Neural cell (in vitro differentiated cells): ENCODE measurements at regions not wholly inside any gene's neighbourhood (a gene's known extent, or its start where the extent isn't known, plus 50 kb on each side); places are given as distances from the start of the nearest gene placed in this dataset.

ENCODE experiments used
- EP300 ChIP-seq: fragments of 450-650 bp; conservative IDR thresholded peaks from 2 replicates; pipeline ENCODE4 v1.6.1; 2014; ENCODE audit warnings: antibody characterized with exemption, mild to moderate bottlenecking, moderate library complexity; ENCODE audit not compliant: poor library complexity, severe bottlenecking
- EZH2 ChIP-seq: fragments of 200-600, 300-800 bp; shearing (Covaris generic), sonication (generic); IDR thresholded peaks from 2 replicates; pipeline ENCODE4 v1.6.1; 2014; ENCODE audit warnings: antibody characterized with exemption, low read length, borderline replicate concordance, mild to moderate bottlenecking; ENCODE audit not compliant: insufficient read depth, poor library complexity, severe bottlenecking
- MXI1 ChIP-seq: fragments of 450-650 bp; conservative IDR thresholded peaks from 2 replicates; pipeline ENCODE4 v1.6.1; 2014; ENCODE audit warnings: antibody characterized with exemption, mild to moderate bottlenecking; ENCODE audit not compliant: poor library complexity, severe bottlenecking
- POLR2AphosphoS5 ChIP-seq: IDR thresholded peaks from 2 replicates; pipeline ENCODE4 v1.6.1; 2012
- RAD21 ChIP-seq: fragments of 450-650 bp; conservative IDR thresholded peaks from 2 replicates; pipeline ENCODE4 v1.6.1; 2014; ENCODE audit warnings: antibody characterized with exemption, mild to moderate bottlenecking, moderate library complexity
- SMC3 ChIP-seq: fragments of 450-650 bp; conservative IDR thresholded peaks from 2 replicates; pipeline ENCODE4 v1.6.1; 2014; ENCODE audit warnings: antibody characterized with exemption, mild to moderate bottlenecking, moderate library complexity; ENCODE audit not compliant: poor library complexity
- TAF1 ChIP-seq: IDR thresholded peaks from 2 replicates; pipeline ENCODE4 v1.6.1; 2012; ENCODE audit warnings: low read depth
- TF ChIP-seq, protein P1 (sequence below): fragments of 450-650 bp; IDR thresholded peaks from 2 replicates; pipeline ENCODE4 v1.5.1; 2014; ENCODE audit warnings: antibody characterized with exemption, mild to moderate bottlenecking, moderate library complexity; ENCODE audit not compliant: poor library complexity, severe bottlenecking
- TF ChIP-seq, protein P2 (sequence below): IDR thresholded peaks from 2 replicates; pipeline ENCODE4 v1.6.1; 2012; ENCODE audit warnings: borderline replicate concordance

DNA sequence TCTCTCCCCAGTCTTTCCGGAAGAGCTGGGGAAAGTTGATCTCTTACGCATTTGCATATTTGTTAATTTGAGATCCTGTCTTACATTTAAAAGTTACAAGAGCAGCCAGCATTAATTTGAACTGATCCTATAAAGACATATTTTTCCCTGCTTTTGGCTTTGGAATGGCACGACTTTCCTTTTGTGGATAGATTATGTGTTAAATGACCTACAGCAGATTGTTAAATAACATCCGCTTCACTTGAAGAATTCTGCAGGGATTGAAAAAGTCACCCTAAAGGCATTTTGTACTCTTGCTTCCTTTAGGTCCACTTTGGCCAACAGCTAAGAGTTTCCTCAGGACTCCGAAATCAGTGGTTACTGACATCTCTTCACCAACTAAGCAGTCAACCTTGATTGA, 334.0 kb downstream of the TBC1D4 start:
- TF ChIP-seq, protein P1, sequence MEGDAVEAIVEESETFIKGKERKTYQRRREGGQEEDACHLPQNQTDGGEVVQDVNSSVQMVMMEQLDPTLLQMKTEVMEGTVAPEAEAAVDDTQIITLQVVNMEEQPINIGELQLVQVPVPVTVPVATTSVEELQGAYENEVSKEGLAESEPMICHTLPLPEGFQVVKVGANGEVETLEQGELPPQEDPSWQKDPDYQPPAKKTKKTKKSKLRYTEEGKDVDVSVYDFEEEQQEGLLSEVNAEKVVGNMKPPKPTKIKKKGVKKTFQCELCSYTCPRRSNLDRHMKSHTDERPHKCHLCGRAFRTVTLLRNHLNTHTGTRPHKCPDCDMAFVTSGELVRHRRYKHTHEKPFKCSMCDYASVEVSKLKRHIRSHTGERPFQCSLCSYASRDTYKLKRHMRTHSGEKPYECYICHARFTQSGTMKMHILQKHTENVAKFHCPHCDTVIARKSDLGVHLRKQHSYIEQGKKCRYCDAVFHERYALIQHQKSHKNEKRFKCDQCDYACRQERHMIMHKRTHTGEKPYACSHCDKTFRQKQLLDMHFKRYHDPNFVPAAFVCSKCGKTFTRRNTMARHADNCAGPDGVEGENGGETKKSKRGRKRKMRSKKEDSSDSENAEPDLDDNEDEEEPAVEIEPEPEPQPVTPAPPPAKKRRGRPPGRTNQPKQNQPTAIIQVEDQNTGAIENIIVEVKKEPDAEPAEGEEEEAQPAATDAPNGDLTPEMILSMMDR: no peak
- no peak for TF ChIP-seq POLR2AphosphoS5
- TF ChIP-seq SMC3: no peak
- no peak for TF ChIP-seq MXI1
- no peak for TF ChIP-seq EZH2
- TF ChIP-seq, protein P2, sequence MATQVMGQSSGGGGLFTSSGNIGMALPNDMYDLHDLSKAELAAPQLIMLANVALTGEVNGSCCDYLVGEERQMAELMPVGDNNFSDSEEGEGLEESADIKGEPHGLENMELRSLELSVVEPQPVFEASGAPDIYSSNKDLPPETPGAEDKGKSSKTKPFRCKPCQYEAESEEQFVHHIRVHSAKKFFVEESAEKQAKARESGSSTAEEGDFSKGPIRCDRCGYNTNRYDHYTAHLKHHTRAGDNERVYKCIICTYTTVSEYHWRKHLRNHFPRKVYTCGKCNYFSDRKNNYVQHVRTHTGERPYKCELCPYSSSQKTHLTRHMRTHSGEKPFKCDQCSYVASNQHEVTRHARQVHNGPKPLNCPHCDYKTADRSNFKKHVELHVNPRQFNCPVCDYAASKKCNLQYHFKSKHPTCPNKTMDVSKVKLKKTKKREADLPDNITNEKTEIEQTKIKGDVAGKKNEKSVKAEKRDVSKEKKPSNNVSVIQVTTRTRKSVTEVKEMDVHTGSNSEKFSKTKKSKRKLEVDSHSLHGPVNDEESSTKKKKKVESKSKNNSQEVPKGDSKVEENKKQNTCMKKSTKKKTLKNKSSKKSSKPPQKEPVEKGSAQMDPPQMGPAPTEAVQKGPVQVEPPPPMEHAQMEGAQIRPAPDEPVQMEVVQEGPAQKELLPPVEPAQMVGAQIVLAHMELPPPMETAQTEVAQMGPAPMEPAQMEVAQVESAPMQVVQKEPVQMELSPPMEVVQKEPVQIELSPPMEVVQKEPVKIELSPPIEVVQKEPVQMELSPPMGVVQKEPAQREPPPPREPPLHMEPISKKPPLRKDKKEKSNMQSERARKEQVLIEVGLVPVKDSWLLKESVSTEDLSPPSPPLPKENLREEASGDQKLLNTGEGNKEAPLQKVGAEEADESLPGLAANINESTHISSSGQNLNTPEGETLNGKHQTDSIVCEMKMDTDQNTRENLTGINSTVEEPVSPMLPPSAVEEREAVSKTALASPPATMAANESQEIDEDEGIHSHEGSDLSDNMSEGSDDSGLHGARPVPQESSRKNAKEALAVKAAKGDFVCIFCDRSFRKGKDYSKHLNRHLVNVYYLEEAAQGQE: no peak
- no peak for TF ChIP-seq EP300
- TF ChIP-seq RAD21: no peak
- no peak for TF ChIP-seq TAF1
